Effector CD8-positive, alpha-beta T cell (primary cell): ENCODE measurements at regions not wholly inside any gene's neighbourhood (a gene's known extent, or its start where the extent isn't known, plus 50 kb on each side); places are given as distances from the start of the nearest gene placed in this dataset.
"Not testable (repeated sequence)": the region's sequence is repeated elsewhere in the genome, so short reads cannot be mapped to it uniquely, and the experiment has no call there.

Experiments
- DNase-seq: peaks from one replicate; lab custom pipeline; 2025; lab: John Stamatoyannopoulos, UW

- not testable (repeated sequence) for DNase-seq
Observed at GRCh38 chr4:17436047-17436749, 75.7 kb downstream of the QDPR start.

GRCh38 chr4:17433827-17434226, 78.1 kb downstream of the QDPR start:
- no peak for DNase-seq

DNA sequence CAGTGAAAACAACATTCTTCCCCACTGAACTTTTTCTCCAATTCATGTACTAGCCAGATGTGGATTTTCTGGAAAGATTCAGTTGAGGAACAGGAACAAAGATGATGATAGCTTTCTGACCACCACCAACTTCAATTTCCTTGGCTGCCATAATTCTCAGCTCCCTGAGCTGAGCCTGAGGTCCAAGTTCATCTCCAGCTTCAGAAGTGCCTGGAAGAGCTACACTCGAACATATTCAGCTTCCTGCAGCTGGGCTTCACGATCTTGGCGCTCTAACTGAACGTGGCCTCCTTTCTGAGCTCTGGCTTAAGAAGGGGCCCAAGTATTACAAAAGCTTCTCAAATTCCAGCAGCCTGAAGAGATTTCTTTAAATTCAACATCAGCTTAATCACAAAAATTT, 83.9 kb downstream of the QDPR start:
- no peak for DNase-seq

DNA sequence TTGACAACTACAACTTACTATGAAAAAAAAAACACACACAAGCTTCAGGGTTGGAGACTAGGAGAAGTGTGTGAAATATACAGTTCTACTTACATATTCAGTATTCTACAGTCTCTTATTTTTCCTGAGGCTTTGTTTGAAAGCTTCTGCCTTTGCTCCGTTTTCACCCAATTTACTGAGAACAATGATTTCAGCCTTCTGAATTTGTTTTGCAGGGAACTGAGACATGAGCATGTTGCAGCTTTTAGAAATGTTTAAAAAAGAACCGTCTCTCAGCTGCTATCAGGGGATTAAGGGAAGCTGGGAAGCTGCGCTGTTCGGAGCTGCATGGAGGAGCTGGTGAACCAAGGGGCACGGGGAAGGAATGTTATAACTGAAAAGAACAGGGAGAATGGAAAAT, 85.7 kb downstream of the QDPR start:
- no peak for DNase-seq

GRCh38 chr4:17418010-17418409, 93.9 kb downstream of the QDPR start:
- DNase-seq = no peak

DNA sequence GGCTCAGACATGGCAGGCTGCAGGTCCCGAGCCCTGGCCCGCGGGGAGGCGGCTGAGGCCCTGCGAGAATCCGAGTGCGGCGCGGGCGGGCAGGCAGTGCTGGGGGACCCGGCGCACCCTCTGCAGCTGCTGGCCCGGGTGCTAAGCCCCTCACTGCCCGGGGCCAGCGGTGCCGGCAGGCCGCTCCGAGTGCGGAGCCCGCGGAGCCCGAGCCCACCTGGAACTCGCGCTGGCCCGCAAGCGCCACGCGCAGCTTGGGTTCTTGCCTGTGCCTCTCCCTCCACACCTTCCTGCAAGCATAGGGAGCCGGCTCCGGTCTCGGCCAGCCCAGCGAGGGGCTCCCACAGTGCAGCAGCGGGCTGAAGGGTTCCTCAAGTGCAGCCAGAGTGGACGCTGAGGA, 97.5 kb downstream of the QDPR start:
- no peak for DNase-seq

GRCh38 chr4:17400686-17401085, 111.2 kb downstream of the QDPR start:
- no peak for DNase-seq

GRCh38 chr4:17398805-17399204, 113.1 kb downstream of the QDPR start:
- DNase-seq = no peak

GRCh38 chr4:17398035-17398434, 113.9 kb downstream of the QDPR start:
- no peak for DNase-seq

DNA sequence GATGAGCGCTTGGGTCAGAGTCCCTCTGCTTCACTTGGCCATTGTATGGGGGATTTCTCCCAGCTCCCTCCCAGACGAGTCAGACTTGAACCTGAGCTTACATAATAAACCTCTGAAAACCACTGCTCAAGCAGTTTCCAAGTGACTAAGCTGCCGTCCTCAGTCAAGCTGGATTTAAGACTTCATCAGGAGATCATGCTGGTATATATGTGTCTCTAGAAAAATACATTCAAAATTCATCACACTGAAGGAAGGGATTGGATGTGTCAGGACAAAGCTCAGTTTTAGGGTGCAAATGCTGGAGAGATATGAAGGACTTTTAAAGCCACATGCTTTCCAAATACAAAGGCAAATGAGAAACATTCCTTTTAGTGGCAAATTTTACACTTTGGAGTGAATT, 114.3 kb downstream of the QDPR start:
- no peak for DNase-seq

DNA sequence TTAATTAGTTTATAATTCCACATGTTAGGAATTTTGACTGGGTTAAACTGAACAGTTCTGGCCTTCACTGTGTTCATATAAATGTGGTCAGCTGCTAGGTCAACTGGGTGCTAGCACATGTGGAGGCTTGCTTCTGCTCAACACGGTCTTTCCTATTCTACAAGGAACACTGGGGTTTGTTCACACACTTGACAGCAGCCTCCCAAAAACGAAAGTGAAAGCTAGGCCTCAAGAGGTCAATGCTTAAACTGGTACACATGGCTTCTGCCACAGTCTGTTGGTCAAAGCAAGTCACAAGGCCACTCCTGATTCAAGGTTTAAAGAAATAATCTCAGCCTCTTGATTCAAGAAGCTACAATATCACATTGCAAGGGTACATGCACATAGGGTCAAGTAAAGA, 126.5 kb downstream of the QDPR start:
- DNase-seq = no peak

- no peak for DNase-seq
Observed at GRCh38 chr4:17380347-17380746, 131.5 kb downstream of the QDPR start.

DNA sequence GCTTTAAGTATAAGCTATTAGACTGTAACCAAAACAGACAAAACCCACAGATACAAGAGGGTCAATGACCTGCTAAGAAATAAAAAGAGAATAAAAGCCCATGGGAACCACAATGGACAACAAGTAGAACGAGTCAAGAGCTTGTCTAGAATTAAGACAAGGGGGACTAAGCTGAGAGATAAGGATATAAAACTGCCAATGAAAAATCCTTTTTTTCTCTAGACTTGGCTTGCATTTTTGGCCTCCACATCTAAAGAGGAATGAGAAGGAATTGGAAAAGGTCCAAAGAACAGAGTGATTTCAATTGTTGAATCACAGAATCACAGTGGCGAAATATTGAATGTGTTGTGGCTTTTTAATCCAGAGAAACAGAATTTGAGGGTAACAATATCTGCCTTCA, 135.7 kb downstream of the QDPR start:
- DNase-seq = no peak

GRCh38 chr4:17373666-17374065, 138.2 kb downstream of the QDPR start:
- no peak for DNase-seq

GRCh38 chr4:17370818-17371217, 141.1 kb downstream of the QDPR start:
- no peak for DNase-seq

- DNase-seq = no peak
Observed at GRCh38 chr4:17368408-17368807, 143.5 kb downstream of the QDPR start.

- DNase-seq = no peak
Observed at GRCh38 chr4:17367201-17367600, 144.7 kb downstream of the QDPR start.

DNA sequence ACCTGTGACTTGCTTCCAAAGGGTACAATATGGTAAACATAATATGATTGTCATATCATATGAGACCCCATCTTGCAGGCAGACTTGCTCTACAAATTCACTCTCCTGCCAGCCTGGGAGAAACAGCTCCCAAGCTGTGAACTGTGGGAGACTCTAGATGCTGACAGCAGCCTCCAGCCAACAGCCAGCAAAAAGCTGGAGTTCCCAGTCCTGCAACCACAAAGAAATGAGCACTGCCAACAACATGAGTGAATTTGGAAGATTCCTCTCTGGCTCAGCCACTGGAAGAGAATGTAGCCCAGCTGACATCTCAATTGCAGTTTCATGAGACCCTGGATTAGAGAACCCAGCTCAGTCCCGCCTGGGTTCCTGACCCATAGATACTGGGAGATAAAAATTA, 145.4 kb downstream of the QDPR start:
- DNase-seq = no peak

DNA sequence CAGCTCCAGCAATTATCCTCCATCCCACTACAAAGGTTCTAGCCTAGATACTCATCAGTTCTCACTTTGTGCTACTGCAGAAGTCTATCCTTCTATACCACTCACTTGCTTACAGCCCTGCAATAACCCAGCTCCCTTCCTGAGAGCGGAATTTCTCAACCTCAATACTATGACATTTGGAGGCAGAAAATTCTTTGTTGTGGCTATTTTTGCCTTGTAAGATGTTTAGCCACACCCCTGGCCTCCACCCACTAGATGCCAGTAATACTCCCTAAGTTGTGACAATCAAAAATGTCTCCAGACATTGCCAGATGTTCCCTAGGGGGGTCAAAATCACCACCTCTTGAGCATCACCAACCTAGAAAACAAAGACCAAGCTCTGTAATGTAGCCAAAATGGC, 149.5 kb downstream of the QDPR start:
- DNase-seq = no peak

- no peak for DNase-seq
Observed at GRCh38 chr4:17358241-17358640, 153.6 kb downstream of the QDPR start.

DNA sequence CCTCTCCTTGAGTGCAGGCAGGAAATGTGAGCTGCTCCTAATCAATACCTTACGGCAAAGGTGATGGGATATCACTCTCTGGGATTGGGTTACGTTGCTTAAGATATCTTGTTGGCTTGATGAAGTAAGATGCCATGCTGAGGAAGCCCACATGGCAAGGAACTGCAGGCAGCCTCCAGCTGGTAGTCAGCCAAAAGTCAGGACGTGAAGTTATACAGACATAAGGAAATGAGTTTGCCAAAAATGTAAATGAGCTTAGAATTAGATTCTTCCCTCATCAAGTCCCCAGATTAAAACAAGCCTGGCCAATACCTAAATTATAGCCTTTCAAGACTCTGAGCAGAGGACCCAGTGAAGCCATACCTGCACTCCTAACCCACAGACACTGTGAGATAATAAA, 155.0 kb downstream of the QDPR start:
- no peak for DNase-seq

DNA sequence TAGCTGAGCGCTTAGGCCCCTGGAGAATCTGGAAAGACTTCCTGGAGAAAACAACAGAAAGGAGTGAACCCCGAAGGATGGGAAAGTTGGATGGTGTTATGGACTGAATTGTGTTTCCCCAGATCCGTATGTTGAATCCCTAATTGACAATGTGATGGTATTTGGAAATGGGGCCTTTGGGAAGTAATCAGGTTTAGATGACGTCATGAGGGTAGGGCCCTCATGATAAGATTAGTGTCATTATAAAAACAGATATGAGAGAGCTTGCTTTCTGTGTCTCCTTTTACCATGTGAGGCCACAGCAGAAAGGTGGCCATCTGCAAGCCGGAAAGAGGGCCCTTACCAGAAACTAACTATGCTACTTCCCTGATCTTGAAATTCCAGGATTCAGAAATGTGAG, 159.5 kb downstream of the QDPR start:
- DNase-seq = no peak

- DNase-seq = peak; percentile 1
Observed at GRCh38 chr4:17347445-17347844, 164.4 kb downstream of the QDPR start.

- DNase-seq = no peak
Observed at GRCh38 chr4:17339376-17339775, 172.5 kb downstream of the QDPR start.
